Hypothalamus (tissue), 51 donors: ENCODE measurements at regions not wholly inside any gene's neighbourhood (a gene's known extent, or its start where the extent isn't known, plus 50 kb on each side); places are given as distances from the start of the nearest gene placed in this dataset.
A peak's percentile ranks its signal among the peaks of the same experiment; 100 is the strongest.

Source experiments
- DNase-seq, 51 donors: peaks; one replicate each; lab custom pipeline; 2025; lab: John Stamatoyannopoulos, UW

GRCh38 chr9:80012557-80013330 is 441.0 kb downstream of the TLE4 start:
- no peak for DNase-seq

GRCh38 chr9:80009204-80009603 is 437.4 kb downstream of the TLE4 start:
- no peak for DNase-seq

- no peak for DNase-seq
These were observed 432.9 kb downstream of the TLE4 start for GRCh38 chr9:80004714-80005113.

GRCh38 chr9:79990536-79990935 is 418.8 kb downstream of the TLE4 start:
- DNase-seq, result no peak

GRCh38 chr9:79989079-79989478 is 417.3 kb downstream of the TLE4 start:
- no peak for DNase-seq

GRCh38 chr9:79988126-79988525 is 416.4 kb downstream of the TLE4 start:
- DNase-seq, result no peak

- DNase-seq, result no peak
These were observed 414.7 kb downstream of the TLE4 start for GRCh38 chr9:79986437-79986836.

GRCh38 chr9:79985772-79986171 is 414.0 kb downstream of the TLE4 start:
- DNase-seq, result no peak

GRCh38 chr9:79985264-79985663 is 413.5 kb downstream of the TLE4 start:
- DNase-seq, result no peak

- no peak for DNase-seq
These were observed 412.8 kb downstream of the TLE4 start for GRCh38 chr9:79984429-79985067.

GRCh38 chr9:79980432-79980831 is 408.7 kb downstream of the TLE4 start:
- no peak for DNase-seq

- no peak for DNase-seq
These were observed 405.9 kb downstream of the TLE4 start for GRCh38 chr9:79977510-79978197.

- no peak for DNase-seq
These were observed 405.3 kb downstream of the TLE4 start for GRCh38 chr9:79977074-79977435.

- no peak for DNase-seq
These were observed 404.7 kb downstream of the TLE4 start for GRCh38 chr9:79976257-79977073.

- DNase-seq, result peak in 20 of 51 donors; percentile 2 to 39 (median 14)
These were observed 404.0 kb downstream of the TLE4 start for GRCh38 chr9:79975621-79976256.

- DNase-seq, result no peak
These were observed 403.1 kb downstream of the TLE4 start for GRCh38 chr9:79974806-79975422.

GRCh38 chr9:79973627-79974026 is 401.9 kb downstream of the TLE4 start:
- DNase-seq, result no peak

GRCh38 chr9:79970146-79970425 is 398.3 kb downstream of the TLE4 start:
- peak in 1 of 51 donors; percentile 9 for DNase-seq

GRCh38 chr9:79969393-79970145 is 397.8 kb downstream of the TLE4 start:
- no peak for DNase-seq

- DNase-seq, result no peak
These were observed 396.8 kb downstream of the TLE4 start for GRCh38 chr9:79968533-79968932.
